IPS DF 6.9 (cell line): ENCODE measurements at regions not wholly inside any gene's neighbourhood (a gene's known extent, or its start where the extent isn't known, plus 50 kb on each side); places are given as distances from the start of the nearest gene placed in this dataset.
"Not testable (repeated sequence)": the region's sequence is repeated elsewhere in the genome, so short reads cannot be mapped to it uniquely, and the experiment has no call there.

ENCODE experiments used
- DNase-seq: peaks from one replicate; pipeline ENCODE4 v3.0.0-alpha.2; 2013; ENCODE audit warnings: low read depth, low spot score
- H3K27ac ChIP-seq: one replicate; pipeline ENCODE4 v1.5.1; 2013; ENCODE audit warnings: low read length, control low read depth
- H3K27me3 ChIP-seq: 2 replicates; pipeline ENCODE4 v1.6.1; 2013; ENCODE audit warnings: mild to moderate bottlenecking, low read length; ENCODE audit not compliant: control insufficient read depth, insufficient read depth
- H3K36me3 ChIP-seq: 2 replicates; pipeline ENCODE4 v1.6.1; 2013; ENCODE audit warnings: low read length; ENCODE audit not compliant: control insufficient read depth, insufficient read depth
- H3K4me1 ChIP-seq: 2 replicates; pipeline ENCODE4 v1.6.1; 2013; ENCODE audit warnings: low read length; ENCODE audit not compliant: control insufficient read depth, insufficient read depth
- H3K4me3 ChIP-seq: 2 replicates; pipeline ENCODE4 v1.5.1; 2013; ENCODE audit warnings: mild to moderate bottlenecking, low read length
- H3K9me3 ChIP-seq: 2 replicates; pipeline ENCODE4 v1.6.1; 2013; ENCODE audit warnings: low read length, inconsistent platforms; ENCODE audit not compliant: control insufficient read depth, insufficient read depth
- WGBS: extraction: QIAGEN DNeasy Blood & Tissue Kit; methylation state at CpG from one replicate; pipeline ENCODE4 v1.1.7; 2013; ENCODE audit warnings: mixed read lengths, missing lambda C conversion rate; ENCODE audit not compliant: insufficient read length, insufficient coverage; 5-methylcytosine and 5-hydroxymethylcytosine counted together

- no peaks in the 10 kb centered on the region for H3K27me3 ChIP-seq
- H3K36me3 ChIP-seq, result no peaks in the 10 kb centered on the region
- H3K4me1 ChIP-seq, result no peaks in the 10 kb centered on the region
- no peak for DNase-seq
- H3K4me3 ChIP-seq, result no peak overlapping the region
- H3K27ac ChIP-seq, result no peak overlapping the region
- no peaks in the 10 kb centered on the region for H3K9me3 ChIP-seq
- WGBS, result no CpG with 5 or more reads among the region's 10 CpGs
Measured at GRCh38 chr20:7146552-7147219, 379.2 kb downstream of the BMP2 start.

DNA sequence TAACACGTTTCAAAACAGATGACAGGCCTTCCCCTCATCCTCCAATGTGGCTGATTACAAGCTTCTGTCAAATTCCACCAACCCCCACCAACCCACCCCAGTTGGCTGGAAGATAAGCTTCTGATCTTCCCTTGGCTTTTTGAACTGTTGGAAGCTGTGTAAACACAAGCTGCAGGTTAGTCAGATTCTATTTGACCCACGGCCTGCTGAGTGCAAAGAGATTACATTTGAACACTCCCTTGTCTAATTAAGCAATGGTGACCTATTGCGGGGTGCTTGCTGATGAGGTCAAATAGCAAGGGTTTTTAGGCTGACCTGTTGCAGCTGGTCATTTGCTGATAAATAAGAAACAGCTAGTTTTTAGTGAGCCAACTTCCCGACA lies 379.7 kb downstream of the BMP2 start:
- H3K4me1 ChIP-seq, result no peaks in the 10 kb centered on the region
- H3K4me3 ChIP-seq, result no peak overlapping the region
- no peaks in the 10 kb centered on the region for H3K27me3 ChIP-seq
- no CpG with 5 or more reads among the region's 4 CpGs for WGBS
- DNase-seq, result no peak
- no peaks in the 10 kb centered on the region for H3K36me3 ChIP-seq
- H3K9me3 ChIP-seq, result no peaks in the 10 kb centered on the region
- no peak overlapping the region for H3K27ac ChIP-seq

DNA sequence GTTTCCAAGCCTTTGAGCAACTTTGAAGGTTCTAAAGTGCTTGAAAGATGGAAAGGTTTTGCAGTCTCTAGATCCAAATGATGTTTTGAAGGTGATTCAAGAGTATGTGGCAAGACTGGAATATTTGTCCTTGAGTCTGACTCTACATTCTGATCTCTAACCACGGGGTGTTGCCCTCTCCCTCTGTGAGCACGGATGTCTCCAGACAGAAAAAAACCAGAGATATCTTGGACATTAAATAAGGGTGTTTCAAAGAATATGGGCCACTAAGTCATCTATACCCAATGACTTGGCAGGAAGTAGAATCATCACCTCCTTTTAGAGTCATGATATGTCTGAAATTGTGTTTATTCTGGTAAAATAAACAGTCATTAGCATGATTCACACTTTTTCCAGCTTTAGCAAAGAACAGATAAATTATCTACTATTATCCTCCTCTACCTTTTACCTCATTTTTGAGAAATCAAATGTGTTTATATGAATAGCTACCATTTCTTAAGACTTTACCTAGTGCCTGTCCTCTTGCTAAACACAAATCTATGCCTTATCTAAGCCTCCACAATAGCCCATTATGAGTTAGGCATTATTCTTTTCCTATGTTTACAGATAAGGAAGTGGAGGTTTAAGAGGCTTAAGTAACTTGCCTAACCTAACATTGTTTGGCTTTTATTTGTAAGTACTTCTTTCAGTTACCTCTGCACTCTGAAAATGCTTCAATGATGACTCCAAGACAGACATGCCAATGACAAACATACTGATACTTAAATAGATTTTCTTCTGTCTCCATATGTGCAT lies 384.4 kb downstream of the BMP2 start:
- H3K27me3 ChIP-seq, result no peaks in the 10 kb centered on the region
- no peak overlapping the region for H3K4me3 ChIP-seq
- H3K9me3 ChIP-seq, result no peaks in the 10 kb centered on the region
- H3K4me1 ChIP-seq, result no peaks in the 10 kb centered on the region
- H3K36me3 ChIP-seq, result no peaks in the 10 kb centered on the region
- H3K27ac ChIP-seq, result no peak overlapping the region
- DNase-seq, result no peak
- WGBS, result no CpG with 5 or more reads among the region's 2 CpGs

DNA sequence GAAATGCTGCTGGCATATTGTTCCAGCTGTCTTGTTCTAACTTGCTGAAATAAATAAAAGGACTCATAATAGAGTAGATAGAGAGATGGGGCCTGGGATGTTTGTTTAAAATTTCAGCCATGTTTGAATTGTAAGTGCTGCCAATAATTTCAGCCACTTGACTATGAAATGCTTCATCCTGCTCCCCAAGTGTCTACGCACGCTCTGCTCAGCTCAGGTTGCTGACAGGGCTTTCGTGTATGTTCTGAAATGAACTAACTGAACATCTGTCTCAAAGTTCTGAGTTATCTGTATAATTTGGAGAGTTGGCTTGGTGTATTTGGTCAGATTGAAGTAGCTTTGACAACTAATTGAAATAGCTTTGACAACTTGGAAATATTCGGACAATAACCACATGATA lies 387.8 kb downstream of the BMP2 start:
- Histone ChIP-seq H3K27me3 (no peaks in the 10 kb centered on the region), H3K9me3 (no peaks in the 10 kb centered on the region), H3K36me3 (no peaks in the 10 kb centered on the region), H3K4me3 (no peak overlapping the region), H3K27ac (no peak overlapping the region), H3K4me1 (no peaks in the 10 kb centered on the region)
- no CpG with 5 or more reads among the region's 4 CpGs for WGBS
- no peak for DNase-seq

- no peaks in the 10 kb centered on the region for H3K36me3 ChIP-seq
- no CpG with 5 or more reads among the region's 2 CpGs for WGBS
- no peak for DNase-seq
- no peaks in the 10 kb centered on the region for H3K4me1 ChIP-seq
- H3K27me3 ChIP-seq, result no peaks in the 10 kb centered on the region
- no peaks in the 10 kb centered on the region for H3K9me3 ChIP-seq
- no peak overlapping the region for H3K4me3 ChIP-seq
- no peak overlapping the region for H3K27ac ChIP-seq
Measured at GRCh38 chr20:7155794-7156193, 388.3 kb downstream of the BMP2 start.

GRCh38 chr20:7159903-7160302 lies 392.4 kb downstream of the BMP2 start:
- Histone ChIP-seq H3K27me3 (no peaks in the 10 kb centered on the region), H3K27ac (no peak overlapping the region), H3K9me3 (no peaks in the 10 kb centered on the region), H3K4me1 (no peaks in the 10 kb centered on the region), H3K36me3 (no peaks in the 10 kb centered on the region), H3K4me3 (no peak overlapping the region)
- DNase-seq, result no peak

GRCh38 chr20:7161690-7162089 lies 394.2 kb downstream of the BMP2 start:
- no peaks in the 10 kb centered on the region for H3K4me1 ChIP-seq
- no peaks in the 10 kb centered on the region for H3K9me3 ChIP-seq
- no peaks in the 10 kb centered on the region for H3K27me3 ChIP-seq
- no peak for DNase-seq
- no peak overlapping the region for H3K27ac ChIP-seq
- no peaks in the 10 kb centered on the region for H3K36me3 ChIP-seq
- H3K4me3 ChIP-seq, result no peak overlapping the region

- Histone ChIP-seq H3K4me1 (no peaks in the 10 kb centered on the region), H3K4me3 (no peak overlapping the region), H3K9me3 (no peaks in the 10 kb centered on the region), H3K36me3 (no peaks in the 10 kb centered on the region), H3K27ac (no peak overlapping the region), H3K27me3 (no peaks in the 10 kb centered on the region)
- WGBS, result no CpG with 5 or more reads among the region's 1 CpG
- no peak for DNase-seq
Measured at GRCh38 chr20:7171911-7172310, 404.4 kb downstream of the BMP2 start.

- Histone ChIP-seq H3K9me3 (no peaks in the 10 kb centered on the region), H3K4me1 (no peaks in the 10 kb centered on the region), H3K36me3 (no peaks in the 10 kb centered on the region), H3K27me3 (no peaks in the 10 kb centered on the region), H3K4me3 (no peak overlapping the region), H3K27ac (no peak overlapping the region)
- no peak for DNase-seq
- no CpG with 5 or more reads among the region's 2 CpGs for WGBS
Measured at GRCh38 chr20:7174554-7174953, 407.1 kb downstream of the BMP2 start.

GRCh38 chr20:7175827-7176226 lies 408.3 kb downstream of the BMP2 start:
- not testable (repeated sequence) for DNase-seq, H3K9me3 ChIP-seq, H3K27ac ChIP-seq, H3K36me3 ChIP-seq, H3K27me3 ChIP-seq, H3K4me3 ChIP-seq, H3K4me1 ChIP-seq
- whole genome bisulfite sequencing, result no CpG with 5 or more reads among the region's 1 CpG

- no peaks in the 10 kb centered on the region for H3K4me1 ChIP-seq
- no peaks in the 10 kb centered on the region for H3K9me3 ChIP-seq
- H3K4me3 ChIP-seq, result no peak overlapping the region
- no peaks in the 10 kb centered on the region for H3K36me3 ChIP-seq
- H3K27ac ChIP-seq, result no peak overlapping the region
- DNase-seq, result no peak
- WGBS, result no CpG with 5 or more reads among the region's 2 CpGs
- H3K27me3 ChIP-seq, result no peaks in the 10 kb centered on the region
Measured at GRCh38 chr20:7178004-7178403, 410.5 kb downstream of the BMP2 start.
